LNCaP clone FGC (cell line): ENCODE measurements at regions not wholly inside any gene's neighbourhood (a gene's known extent, or its start where the extent isn't known, plus 50 kb on each side); places are given as distances from the start of the nearest gene placed in this dataset.

Experiments
- DNase-seq: peaks from one replicate; pipeline ENCODE4 v3.0.0-alpha.2; 2011; ENCODE audit warnings: low read depth
- H3K4me3 ChIP-seq: 2 replicates; pipeline ENCODE4 v1.5.1; 2011; ENCODE audit warnings: mild to moderate bottlenecking, low read depth, low read length, control low read depth
- TF ChIP-seq, protein P1 (sequence below): IDR thresholded peaks from 2 replicates; pipeline ENCODE4 v1.5.1; 2012; ENCODE audit warnings: mild to moderate bottlenecking; ENCODE audit not compliant: control insufficient read depth, insufficient read depth; ENCODE audit errors: extremely low read depth

DNA sequence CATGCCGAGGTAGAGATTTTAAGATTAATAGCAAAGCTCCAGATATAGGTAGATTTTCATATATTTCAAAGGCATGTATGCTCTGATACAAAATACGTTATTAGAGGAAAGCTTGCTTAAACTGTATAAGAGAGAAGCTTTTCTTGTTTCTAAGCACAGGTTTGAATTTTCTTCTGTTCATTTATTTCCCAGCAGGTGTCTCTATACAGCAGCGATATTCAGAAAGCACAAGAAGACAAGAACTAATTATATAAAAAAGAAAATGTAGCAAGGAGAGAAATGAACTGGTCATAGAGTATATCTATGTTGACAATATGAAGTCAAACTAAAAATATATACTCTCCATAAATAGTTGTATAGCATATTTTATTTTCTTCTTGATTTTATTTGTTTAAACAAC, 307.4 kb upstream of the NOVA1 start:
- TF ChIP-seq, protein P1, sequence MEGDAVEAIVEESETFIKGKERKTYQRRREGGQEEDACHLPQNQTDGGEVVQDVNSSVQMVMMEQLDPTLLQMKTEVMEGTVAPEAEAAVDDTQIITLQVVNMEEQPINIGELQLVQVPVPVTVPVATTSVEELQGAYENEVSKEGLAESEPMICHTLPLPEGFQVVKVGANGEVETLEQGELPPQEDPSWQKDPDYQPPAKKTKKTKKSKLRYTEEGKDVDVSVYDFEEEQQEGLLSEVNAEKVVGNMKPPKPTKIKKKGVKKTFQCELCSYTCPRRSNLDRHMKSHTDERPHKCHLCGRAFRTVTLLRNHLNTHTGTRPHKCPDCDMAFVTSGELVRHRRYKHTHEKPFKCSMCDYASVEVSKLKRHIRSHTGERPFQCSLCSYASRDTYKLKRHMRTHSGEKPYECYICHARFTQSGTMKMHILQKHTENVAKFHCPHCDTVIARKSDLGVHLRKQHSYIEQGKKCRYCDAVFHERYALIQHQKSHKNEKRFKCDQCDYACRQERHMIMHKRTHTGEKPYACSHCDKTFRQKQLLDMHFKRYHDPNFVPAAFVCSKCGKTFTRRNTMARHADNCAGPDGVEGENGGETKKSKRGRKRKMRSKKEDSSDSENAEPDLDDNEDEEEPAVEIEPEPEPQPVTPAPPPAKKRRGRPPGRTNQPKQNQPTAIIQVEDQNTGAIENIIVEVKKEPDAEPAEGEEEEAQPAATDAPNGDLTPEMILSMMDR: peak; percentile 44
- H3K4me3 ChIP-seq: no peak overlapping the region
- DNase-seq: no peak

- no peak for DNase-seq
- TF ChIP-seq, protein P1: no peak
- no peak overlapping the region for H3K4me3 ChIP-seq
Measured at GRCh38 chr14:26913786-26914185, 316.0 kb upstream of the NOVA1 start.

DNA sequence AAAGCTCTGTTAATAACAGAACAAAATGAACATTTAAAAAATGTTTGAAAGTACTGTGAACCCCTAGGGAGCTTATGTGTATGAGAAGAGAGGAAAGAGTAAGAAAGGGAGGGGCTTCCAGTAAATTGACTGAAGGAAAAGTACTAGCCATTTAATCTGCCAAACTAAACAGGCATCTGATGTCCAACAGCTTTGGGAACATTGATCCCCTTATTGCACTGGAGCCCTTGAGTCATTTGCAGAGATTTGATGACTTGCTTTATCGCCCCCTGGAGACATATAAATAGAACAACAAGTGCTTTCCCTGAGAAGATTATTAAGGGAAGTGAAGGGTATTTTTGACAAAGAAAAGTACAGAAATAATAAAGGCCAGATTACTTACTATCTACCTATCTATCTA, 319.3 kb upstream of the NOVA1 start:
- TF ChIP-seq, protein P1: peak; percentile 44
- no peak overlapping the region for H3K4me3 ChIP-seq
- no peak for DNase-seq

- TF ChIP-seq, protein P1: no peak
- H3K4me3 ChIP-seq: no peak overlapping the region
- no peak for DNase-seq
Measured at GRCh38 chr14:26925876-26926584, 328.2 kb upstream of the NOVA1 start.

DNA sequence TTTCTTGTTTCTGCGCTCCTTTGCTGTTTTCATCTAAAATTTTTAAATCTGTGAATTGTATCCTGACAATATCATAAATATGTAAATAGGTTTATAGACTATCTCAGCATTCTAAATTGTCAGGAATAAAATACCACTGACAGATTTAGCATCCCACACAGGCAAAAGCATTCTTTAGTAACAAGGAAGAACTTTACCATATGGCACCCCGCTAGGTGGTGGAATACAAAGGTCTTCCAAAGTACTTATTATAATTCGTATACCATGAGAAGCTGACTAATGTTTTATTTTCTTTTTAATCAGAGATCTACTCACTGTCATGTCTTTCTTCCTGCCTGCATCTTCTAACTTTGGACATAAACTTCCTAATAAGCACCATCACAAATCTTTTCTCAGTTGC, 328.8 kb upstream of the NOVA1 start:
- no peak for DNase-seq

DNA sequence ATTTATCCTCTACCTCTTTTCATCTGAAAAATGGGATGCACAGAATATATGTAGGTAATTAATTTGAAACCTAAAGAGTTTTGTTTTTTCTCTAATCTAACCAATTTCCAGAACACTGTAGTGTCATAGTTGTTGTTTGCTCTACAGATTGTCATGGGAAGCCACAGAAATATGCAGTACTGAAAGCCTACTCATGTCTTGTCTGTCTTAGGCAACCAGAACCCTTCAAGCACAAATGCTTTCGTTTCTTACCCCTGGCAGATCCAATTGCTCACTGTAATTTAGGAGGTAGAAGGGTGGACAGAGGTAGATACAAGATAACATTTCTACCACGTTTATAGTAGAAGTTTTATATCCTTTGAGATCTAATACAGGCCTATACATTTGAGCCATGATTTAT, 330.2 kb upstream of the NOVA1 start:
- no peak for DNase-seq
- TF ChIP-seq, protein P1: no peak

More for the DNA sequence above, 328.8 kb upstream of the NOVA1 start:
- no peak overlapping the region for H3K4me3 ChIP-seq
- TF ChIP-seq, protein P1: no peak

GRCh38 chr14:26929361-26929760, 331.5 kb upstream of the NOVA1 start:
- no peak overlapping the region for H3K4me3 ChIP-seq
- TF ChIP-seq, protein P1: no peak
- DNase-seq: no peak

More for the DNA sequence above, 330.2 kb upstream of the NOVA1 start:
- H3K4me3 ChIP-seq: no peak overlapping the region
